ENCODE measurements at regions not wholly inside any gene's neighbourhood (a gene's known extent, or its start where the extent isn't known, plus 50 kb on each side); places are given as distances from the start of the nearest gene placed in this dataset.
"Not testable (repeated sequence)": the region's sequence is repeated elsewhere in the genome, so short reads cannot be mapped to it uniquely, and the experiment has no call there.

- ATAC-seq; H3K4me1 Mint-ChIP-seq; H3K4me3 Mint-ChIP-seq; H3K36me3 Mint-ChIP-seq; H3K27ac Mint-ChIP-seq; DNase-seq (ENCODE audit: low spot score in 2 of 2): not testable (repeated sequence)
- peaks cover 22% of the 10 kb centered on the region for H3K9me3 Mint-ChIP-seq
These were observed 1065.1 kb downstream of the RPIA start for GRCh38 chr2:89756616-89757015.

- DNase-seq (ENCODE audit: low spot score in 2 of 2); H3K36me3 Mint-ChIP-seq; H3K27ac Mint-ChIP-seq; H3K4me3 Mint-ChIP-seq; H3K4me1 Mint-ChIP-seq; ATAC-seq: not testable (repeated sequence)
- H3K9me3 Mint-ChIP-seq = peaks cover 27% of the 10 kb centered on the region
These were observed 1067.0 kb downstream of the RPIA start for GRCh38 chr2:89758332-89759026.

- H3K9me3 Mint-ChIP-seq = peaks cover 24% of the 10 kb centered on the region
- not testable (repeated sequence) for H3K27ac Mint-ChIP-seq; H3K4me3 Mint-ChIP-seq; H3K4me1 Mint-ChIP-seq; H3K36me3 Mint-ChIP-seq; ATAC-seq; DNase-seq (ENCODE audit: low spot score in 2 of 2)
These were observed 1069.3 kb downstream of the RPIA start for GRCh38 chr2:89760762-89761161.

GRCh38 chr2:89761171-89761570, 1069.7 kb downstream of the RPIA start:
- DNase-seq (ENCODE audit: low spot score in 2 of 2); H3K4me3 Mint-ChIP-seq; H3K27ac Mint-ChIP-seq; H3K4me1 Mint-ChIP-seq; ATAC-seq; H3K36me3 Mint-ChIP-seq: not testable (repeated sequence)
- peaks cover 22% of the 10 kb centered on the region for H3K9me3 Mint-ChIP-seq

GRCh38 chr2:89761863-89762262, 1070.4 kb downstream of the RPIA start:
- H3K36me3 Mint-ChIP-seq; ATAC-seq; H3K4me1 Mint-ChIP-seq; H3K27ac Mint-ChIP-seq; DNase-seq (ENCODE audit: low spot score in 2 of 2); H3K4me3 Mint-ChIP-seq: not testable (repeated sequence)
- peaks cover 21% of the 10 kb centered on the region for H3K9me3 Mint-ChIP-seq

GRCh38 chr2:89762461-89763253, 1071.2 kb downstream of the RPIA start:
- not testable (repeated sequence) for ATAC-seq, H3K4me3 Mint-ChIP-seq, H3K36me3 Mint-ChIP-seq, H3K27ac Mint-ChIP-seq, H3K4me1 Mint-ChIP-seq
- peaks cover 18% of the 10 kb centered on the region for H3K9me3 Mint-ChIP-seq
- DNase-seq (ENCODE audit: low spot score in 2 of 2) = peak in 1 of 2 donors; percentile 39

- Mint-ChIP-seq H3K9me3 (peaks cover 17% of the 10 kb centered on the region), H3K36me3 (no peaks in the 10 kb centered on the region), H3K4me3 (no peak overlapping the region), H3K27ac (no peak overlapping the region), H3K4me1 (no peaks in the 10 kb centered on the region)
- ATAC-seq (no peak), DNase-seq (ENCODE audit: low spot score in 2 of 2) (peak in 1 of 2 donors; percentile 43)
These were observed 1071.7 kb downstream of the RPIA start for GRCh38 chr2:89763254-89763580.

GRCh38 chr2:89763581-89764485, 1072.4 kb downstream of the RPIA start:
- ATAC-seq (no peak), DNase-seq (ENCODE audit: low spot score in 2 of 2) (no peak)
- no peak overlapping the region for H3K27ac Mint-ChIP-seq
- H3K4me1 Mint-ChIP-seq = no peaks in the 10 kb centered on the region
- H3K9me3 Mint-ChIP-seq = peaks cover 17% of the 10 kb centered on the region
- no peak overlapping the region for H3K4me3 Mint-ChIP-seq
- no peaks in the 10 kb centered on the region for H3K36me3 Mint-ChIP-seq

GRCh38 chr2:89764571-89765360, 1073.3 kb downstream of the RPIA start:
- not testable (repeated sequence) for H3K36me3 Mint-ChIP-seq, H3K27ac Mint-ChIP-seq, H3K4me1 Mint-ChIP-seq, H3K4me3 Mint-ChIP-seq, ATAC-seq
- peaks cover 17% of the 10 kb centered on the region for H3K9me3 Mint-ChIP-seq
- DNase-seq (ENCODE audit: low spot score in 2 of 2) = peak in 1 of 2 donors; percentile 43

- H3K36me3 Mint-ChIP-seq, H3K27ac Mint-ChIP-seq, H3K4me1 Mint-ChIP-seq, H3K4me3 Mint-ChIP-seq, ATAC-seq: not testable (repeated sequence)
- H3K9me3 Mint-ChIP-seq = peaks cover 16% of the 10 kb centered on the region
- DNase-seq (ENCODE audit: low spot score in 2 of 2) = peak in 1 of 2 donors; percentile 44
These were observed 1073.9 kb downstream of the RPIA start for GRCh38 chr2:89765361-89765718.

GRCh38 chr2:89766141-89766990, 1074.9 kb downstream of the RPIA start:
- peaks cover 17% of the 10 kb centered on the region for H3K9me3 Mint-ChIP-seq
- H3K36me3 Mint-ChIP-seq = not testable (repeated sequence)
- peak in 1 of 2 donors; percentile 38 for DNase-seq (ENCODE audit: low spot score in 2 of 2)

GRCh38 chr2:89767058-89767457, 1075.6 kb downstream of the RPIA start:
- not testable (repeated sequence) for H3K27ac Mint-ChIP-seq, H3K4me3 Mint-ChIP-seq, H3K36me3 Mint-ChIP-seq, H3K4me1 Mint-ChIP-seq, ATAC-seq
- peaks cover 18% of the 10 kb centered on the region for H3K9me3 Mint-ChIP-seq
- DNase-seq (ENCODE audit: low spot score in 2 of 2) = peak in 1 of 2 donors; percentile 40

More at GRCh38 chr2:89766141-89766990, 1074.9 kb downstream of the RPIA start:
- H3K27ac Mint-ChIP-seq, H3K4me3 Mint-ChIP-seq, H3K4me1 Mint-ChIP-seq, ATAC-seq: not testable (repeated sequence)

- Mint-ChIP-seq H3K4me3 (no peak overlapping the region), H3K27ac (no peak overlapping the region), H3K36me3 (no peaks in the 10 kb centered on the region), H3K4me1 (no peaks in the 10 kb centered on the region), H3K9me3 (peaks cover 19% of the 10 kb centered on the region)
- ATAC-seq (no peak), DNase-seq (ENCODE audit: low spot score in 2 of 2) (no peak)
These were observed 1076.3 kb downstream of the RPIA start for GRCh38 chr2:89767572-89768435.

Measured in stimulated activated effector memory CD8-positive, alpha-beta T cell treated with anti-CD3 and anti-CD28 coated beads, Interleukin-12 subunit alpha, Interleukin-12 subunit beta, amount 100 ng/mL, for 72 hours (primary cell).